Activated effector memory CD4-positive, alpha-beta T cell treated with Interleukin-2 at 50 U/mL for 16 hours (primary cell): ENCODE measurements at regions not wholly inside any gene's neighbourhood (a gene's known extent, or its start where the extent isn't known, plus 50 kb on each side); places are given as distances from the start of the nearest gene placed in this dataset.

Source experiments
- DNase-seq: peaks from one replicate; pipeline ENCODE4 v3.0.0-alpha.2; 2020

GRCh38 chrX:20515841-20516461 lies 249.2 kb upstream of the RPS6KA3 start:
- DNase-seq: no peak

- DNase-seq: no peak
These were observed 247.6 kb upstream of the RPS6KA3 start for GRCh38 chrX:20514358-20514757.

GRCh38 chrX:20513185-20513584 lies 246.5 kb upstream of the RPS6KA3 start:
- no peak for DNase-seq

- no peak for DNase-seq
These were observed 245.1 kb upstream of the RPS6KA3 start for GRCh38 chrX:20511792-20512191.

GRCh38 chrX:20507901-20508620 lies 241.4 kb upstream of the RPS6KA3 start:
- DNase-seq: no peak

GRCh38 chrX:20506739-20507138 lies 240.0 kb upstream of the RPS6KA3 start:
- no peak for DNase-seq

- no peak for DNase-seq
These were observed 234.2 kb upstream of the RPS6KA3 start for GRCh38 chrX:20500949-20501348.

- no peak for DNase-seq
These were observed 233.6 kb upstream of the RPS6KA3 start for GRCh38 chrX:20500171-20500865.

GRCh38 chrX:20499763-20500162 lies 233.1 kb upstream of the RPS6KA3 start:
- no peak for DNase-seq

GRCh38 chrX:20498851-20499635 lies 232.3 kb upstream of the RPS6KA3 start:
- no peak for DNase-seq

- no peak for DNase-seq
These were observed 228.9 kb upstream of the RPS6KA3 start for GRCh38 chrX:20495575-20495974.

GRCh38 chrX:20488473-20488872 lies 221.8 kb upstream of the RPS6KA3 start:
- DNase-seq: no peak

GRCh38 chrX:20487227-20487626 lies 220.5 kb upstream of the RPS6KA3 start:
- DNase-seq: no peak

- no peak for DNase-seq
These were observed 214.9 kb upstream of the RPS6KA3 start for GRCh38 chrX:20481632-20482031.

GRCh38 chrX:20479896-20480295 lies 213.2 kb upstream of the RPS6KA3 start:
- DNase-seq: no peak

- DNase-seq: no peak
These were observed 212.3 kb upstream of the RPS6KA3 start for GRCh38 chrX:20479048-20479447.

GRCh38 chrX:20477836-20478524 lies 211.3 kb upstream of the RPS6KA3 start:
- DNase-seq: no peak

GRCh38 chrX:20477219-20477618 lies 210.5 kb upstream of the RPS6KA3 start:
- no peak for DNase-seq

- DNase-seq: no peak
These were observed 206.0 kb upstream of the RPS6KA3 start for GRCh38 chrX:20472620-20473258.

- no peak for DNase-seq
These were observed 205.4 kb upstream of the RPS6KA3 start for GRCh38 chrX:20472148-20472547.

- no peak for DNase-seq
These were observed 204.8 kb upstream of the RPS6KA3 start for GRCh38 chrX:20471483-20471882.
